HG03159 (cell line): ENCODE measurements at regions not wholly inside any gene's neighbourhood (a gene's known extent, or its start where the extent isn't known, plus 50 kb on each side); places are given as distances from the start of the nearest gene placed in this dataset.

ENCODE experiments used
- ATAC-seq: cut with Tn5 transposase; IDR thresholded peaks from one replicate; pipeline ENCODE4 v1.9.1; 2021; ENCODE audit warnings: mild to moderate bottlenecking, moderate library complexity; ENCODE audit not compliant: unreplicated experiment

- no peak for ATAC-seq
Observed at GRCh38 chr5:66538531-66538930, 57.7 kb upstream of the MAST4 start.

GRCh38 chr5:66540078-66540477, 56.1 kb upstream of the MAST4 start:
- no peak for ATAC-seq

- ATAC-seq, result no peak
Observed at GRCh38 chr5:66542711-66543110, 53.5 kb upstream of the MAST4 start.
